K562 (cell line): ENCODE measurements at regions not wholly inside any gene's neighbourhood (a gene's known extent, or its start where the extent isn't known, plus 50 kb on each side); places are given as distances from the start of the nearest gene placed in this dataset.

ENCODE experiments used
- ATAC-seq: fragments of 200-7000 bp; cut with Tn5 transposase; 3 replicates; pipeline ENCODE4 v1.9.1; 2020; ENCODE audit warnings: moderate library complexity
- BruUV-seq: library from RNA; stranded (reverse); fragments of 400-500 nt; replicated peaks from 2 replicates; lab custom pipeline; 2021; lab: Mats Ljungman, UMichigan
- CTCF ChIA-PET: fragments of 300-600 bp; formaldehyde crosslinking; extraction: SDS; loops from one replicate; lab custom pipeline; 2021; ENCODE audit warnings: low intra/inter-chr PET ratio; lab: Yijun Ruan, JAX
- POLR2A ChIA-PET: fragments of 300-600, 350-650 bp; sonication (Branson Sonifier 250); formaldehyde crosslinking; extraction: SDS; loops from one replicate; lab custom pipeline; 2021; ENCODE audit warnings: antibody characterized with exemption, inconsistent platforms; lab: Yijun Ruan, JAX
- DNase-seq, 4 experiments: peaks; one replicate each; pipeline versions ENCODE4 v3.0.0 to v3.0.0-alpha.2; 2011 to 2018; ENCODE audit warnings: low spot score in 3 of 4, mixed read lengths in 3 of 4; ENCODE audit errors: extremely low read depth in 1 of 4
- FAIRE-seq: peaks from 2 replicates; lab custom pipeline; 2011; peaks lifted over from hg19 to GRCh38; lab: Jason Lieb, UNC
- H2AFZ ChIP-seq: 2 replicates; pipeline ENCODE4 v1.6.0; 2011; ENCODE audit warnings: low read depth, low read length, control low read depth, inconsistent platforms
- H3K27ac ChIP-seq: fragments of 200-600 bp; 3 replicates; pipeline ENCODE4 v1.8.0; 2011; ENCODE audit warnings: low read depth, mild to moderate bottlenecking, control low read depth, inconsistent platforms, low read length, moderate library complexity, mixed read lengths; ENCODE audit errors: extremely low read depth
- H3K27me3 ChIP-seq, 2 experiments: fragments of 300-600 bp in 1 of 2; 2 replicates in 1 of 2; 3 replicates in 1 of 2; pipeline versions ENCODE4 v1.6.0 to v1.8.0; 2011; ENCODE audit warnings: inconsistent platforms in 2 of 2, low read length in 2 of 2, mild to moderate bottlenecking in 1 of 2, mixed read lengths in 1 of 2, moderate library complexity in 1 of 2; ENCODE audit not compliant: control insufficient read depth in 2 of 2, insufficient read depth in 2 of 2
- H3K36me3 ChIP-seq: fragments of 300-600 bp; 3 replicates; pipeline ENCODE4 v1.8.0; 2011; ENCODE audit warnings: mild to moderate bottlenecking, low read length, inconsistent platforms; ENCODE audit not compliant: control insufficient read depth, insufficient read depth
- H3K4me1 ChIP-seq, 2 experiments: fragments of 200-600 bp in 1 of 2; replicated peaks in 1 of 2; 2 replicates in 1 of 2; 3 replicates in 1 of 2; pipeline versions ENCODE4 v1.5.1 to v1.8.0; 2011; ENCODE audit warnings: inconsistent platforms in 2 of 2, low read length in 2 of 2, mild to moderate bottlenecking in 1 of 2, mixed read lengths in 1 of 2, moderate library complexity in 1 of 2; ENCODE audit not compliant: control insufficient read depth in 2 of 2, insufficient read depth in 2 of 2
- H3K4me2 ChIP-seq: 2 replicates; pipeline ENCODE4 v1.6.1; 2011; ENCODE audit warnings: low read length, control low read depth, inconsistent platforms, mixed read lengths; ENCODE audit not compliant: insufficient read depth
- H3K4me3 ChIP-seq: fragments of 200-600 bp; sonication (generic), shearing (Covaris generic); 2 replicates; pipeline ENCODE4 v1.5.1; 2016; ENCODE audit warnings: control low read depth, inconsistent platforms
- H3K79me2 ChIP-seq: fragments of 200-600 bp; 3 replicates; pipeline ENCODE4 v1.8.0; 2011; ENCODE audit warnings: low read length, inconsistent platforms; ENCODE audit not compliant: control insufficient read depth, insufficient read depth
- H3K9ac ChIP-seq, 2 experiments: 2 replicates each; pipeline versions ENCODE4 v1.6.0 to v1.6.1; 2011; ENCODE audit warnings: low read depth in 2 of 2, low read length in 2 of 2, control low read depth in 1 of 2, inconsistent platforms in 1 of 2, mild to moderate bottlenecking in 1 of 2, mixed read lengths in 1 of 2; ENCODE audit not compliant: insufficient read depth in 1 of 2
- H3K9me1 ChIP-seq: one replicate; pipeline ENCODE4 v1.6.0; 2011; ENCODE audit warnings: inconsistent platforms, mild to moderate bottlenecking, low read length, moderate library complexity; ENCODE audit not compliant: control insufficient read depth, insufficient read depth
- H3K9me3 ChIP-seq: replicated peaks from 2 replicates; pipeline ENCODE4 v1.5.1; 2011; ENCODE audit warnings: low read depth, low read length, inconsistent platforms; ENCODE audit not compliant: control insufficient read depth, insufficient read depth
- H4K20me1 ChIP-seq: replicated peaks from 2 replicates; pipeline ENCODE4 v1.6.1; 2011; ENCODE audit warnings: low read length, inconsistent platforms, mixed read lengths; ENCODE audit not compliant: control insufficient read depth, insufficient read depth
- C11orf30 ChIP-seq: fragments of 450-650 bp; IDR thresholded peaks from 2 replicates; pipeline ENCODE4 v1.6.1; 2016; ENCODE audit warnings: low read depth, mild to moderate bottlenecking
- EP300 ChIP-seq: IDR thresholded peaks from 2 replicates; pipeline ENCODE4 v1.6.1; 2012; ENCODE audit warnings: low read length, improper control_type of control experiment
- FIP1L1 ChIP-seq: fragments of 200-400 bp; formaldehyde crosslinking; IDR thresholded peaks from 2 replicates; pipeline ENCODE4 v1.6.1; 2018; ENCODE audit warnings: mild to moderate bottlenecking, low read depth, low read length; ENCODE audit not compliant: poor library complexity, severe bottlenecking
- JUND ChIP-seq, 2 experiments: IDR thresholded peaks; 2 replicates in 1 of 2; 3 replicates in 1 of 2; pipeline ENCODE4 v1.6.1; 2011; ENCODE audit warnings: borderline replicate concordance in 2 of 2, low read depth in 2 of 2, low read length in 2 of 2, improper control_type of control experiment in 1 of 2, missing biosample characterization in 1 of 2, missing genetic modification characterization in 1 of 2, missing genetic modification reagents in 1 of 2
- MAFF ChIP-seq: IDR thresholded peaks from 2 replicates; pipeline ENCODE4 v1.6.1; 2012; ENCODE audit warnings: low read length, improper control_type of control experiment
- MAFG ChIP-seq: fragments of 450-650 bp; conservative IDR thresholded peaks from 2 replicates; pipeline ENCODE4 v1.6.1; 2016; ENCODE audit warnings: missing genetic modification characterization, missing compliant biosample characterization
- MAZ ChIP-seq, 2 experiments: fragments of 450-650 bp in 1 of 2; sonication (generic) in 1 of 2; formaldehyde crosslinking; IDR thresholded peaks in 1 of 2; conservative IDR thresholded peaks in 1 of 2; 2 replicates each; pipeline versions ENCODE4 v1.4.0 to v1.5.0; 2020; ENCODE audit warnings: mild to moderate bottlenecking in 1 of 2, missing genetic modification reagents in 1 of 2
- PKNOX1 ChIP-seq: fragments of 450-650 bp; IDR thresholded peaks from 2 replicates; pipeline ENCODE4 v1.6.1; 2016
- SMAD4 ChIP-seq: fragments of 250-450 bp; sonication (Bioruptor Pico); conservative IDR thresholded peaks from 2 replicates; pipeline ENCODE4 v1.8.0; 2021; ENCODE audit warnings: inconsistent platforms, mild to moderate bottlenecking, moderate library complexity
- SMARCA4 ChIP-seq: fragments of 450-650 bp; IDR thresholded peaks from 2 replicates; pipeline ENCODE4 v1.6.1; 2016
- STAT6 ChIP-seq: sonication (generic); formaldehyde crosslinking; IDR thresholded peaks from 2 replicates; pipeline ENCODE4 v1.8.1; 2023; ENCODE audit warnings: mild to moderate bottlenecking, missing genetic modification reagents
- TAF9B ChIP-seq: fragments of 450-650 bp; IDR thresholded peaks from 2 replicates; pipeline ENCODE4 v1.6.1; 2018; ENCODE audit warnings: mild to moderate bottlenecking; ENCODE audit not compliant: partially characterized antibody
- TEAD2 ChIP-seq: fragments of 450-650 bp; IDR thresholded peaks from 2 replicates; pipeline ENCODE4 v1.6.1; 2016; ENCODE audit warnings: missing genetic modification characterization, control low read depth, missing compliant biosample characterization
- ZNF224 ChIP-seq: sonication (generic); formaldehyde crosslinking; IDR thresholded peaks from 2 replicates; pipeline ENCODE4 v1.8.0; 2022; ENCODE audit warnings: mild to moderate bottlenecking, missing genetic modification reagents
- ZNF316 ChIP-seq: fragments of 450-650 bp; IDR thresholded peaks from 2 replicates; pipeline ENCODE4 v1.6.1; 2016
- WGBS: fragments of 100-300 bp; shearing (Covaris generic); methylation state at CpG from one replicate; pipeline ENCODE4 v1.1.6; 2016; ENCODE audit warnings: low coverage, mixed read lengths; ENCODE audit not compliant: insufficient coverage; ENCODE audit errors: missing lambda C conversion rate; 5-methylcytosine and 5-hydroxymethylcytosine counted together
- in situ Hi-C: fragments of 300-500 bp; cut with MboI; formaldehyde crosslinking; loops from 4 replicates; pipeline ENCODE4 v1.15.0; 2018; ENCODE audit warnings: inconsistent platforms, mixed read lengths
- intact Hi-C: fragments of 100-400 bp; cut with micrococcal nuclease; formaldehyde crosslinking; loops from 2 replicates; pipeline ENCODE4 v1.14.2; 2022
- TF ChIP-seq, protein P1 (sequence below), 2 experiments: IDR thresholded peaks; 2 replicates each; pipeline ENCODE4 v1.6.1; 2011; ENCODE audit warnings: borderline replicate concordance in 1 of 2, control low read depth in 1 of 2, low read depth in 1 of 2, low read length in 1 of 2, mild to moderate bottlenecking in 1 of 2, mixed read lengths in 1 of 2, moderate library complexity in 1 of 2; ENCODE audit not compliant: insufficient read depth in 1 of 2, insufficient read length in 1 of 2, poor library complexity in 1 of 2, severe bottlenecking in 1 of 2; ENCODE audit errors: extremely low read depth in 1 of 2

DNA sequence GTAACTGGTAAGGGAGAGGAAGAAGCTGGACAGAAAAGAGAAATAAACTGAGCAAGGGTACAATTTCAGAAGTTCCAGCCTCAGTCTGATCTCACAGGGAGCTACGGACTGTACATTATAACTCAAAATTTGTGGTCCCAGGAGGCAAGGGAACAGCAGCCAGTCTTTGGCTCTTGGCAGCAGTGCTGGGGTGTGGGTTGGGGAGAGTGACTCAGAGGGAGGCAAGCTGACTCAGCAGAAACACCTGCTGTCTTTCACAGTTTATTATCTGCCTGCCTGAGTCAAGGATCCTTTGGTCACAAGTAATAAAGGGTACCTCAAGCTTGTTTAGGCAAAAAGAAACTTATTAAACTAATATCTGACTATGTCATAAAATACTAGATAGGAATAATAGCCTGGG is 73.5 kb upstream of the KIF2B start:
- Histone ChIP-seq H2AFZ (peak overlapping the region; percentile 61), H3K4me1 (peaks cover 2 to 17% of the 10 kb centered on the region in 2 experiments; a peak in 4 of 5 replicates), H4K20me1 (no peaks in the 10 kb centered on the region), H3K4me2 (peak overlapping the region; percentile 56), H3K36me3 (no peaks in the 10 kb centered on the region; the same call in 2 of the 3 replicates), H3K9ac (peak overlapping the region in 1 of 2 experiments; percentile 41; a peak in 2 of 4 replicates), H3K9me3 (no peaks in the 10 kb centered on the region; the same call in 1 of the 2 replicates), H3K79me2 (no peaks in the 10 kb centered on the region), H3K4me3 (no peak overlapping the region; the same call in 1 of the 2 replicates), H3K27ac (peak overlapping the region; percentile 84), H3K27me3 (no peaks in the 10 kb centered on the region), H3K9me1 (no peaks in the 10 kb centered on the region)
- peak; percentile 59 to 88 (median 70) for DNase-seq
- in situ Hi-C loops (no loop called here), intact Hi-C loops (no loop called here)
- peak; percentile 97 for ATAC-seq
- ChIA-PET CTCF (no interaction called here), POLR2A (interaction anchor here (0.5 to 1.1 kb wide), 2 partner anchors 9 to 907 kb away, joined by 3 read pairs; no protein-coding TSS in a partner anchor)
- WGBS = 0% methylated on average over 1 of the region's 1 CpG
- peak; percentile 82 for FAIRE-seq
- no TSS peak for BruUV-seq
- TF ChIP-seq ZNF224 (CRISPR knock-in tag) (no peak), EP300 (peak; percentile 62; the same call in 1 of the 2 replicates), MAFF (peak; percentile 100), C11orf30 (peak; percentile 100), MAZ (CRISPR knock-in tag; conservative IDR thresholded peaks at IDR 0.05 in 1 of 2, IDR thresholded peaks at IDR 0.05 in 1 of 2) (0 out of 4 replicates have a peak, but pooled peaks of 1 of the 2 experiments have one; percentile 20), SMAD4 (CRISPR knock-in tag) (0 out of 2 replicates have a peak, but pooled peaks have one; percentile 31), MAFG (tag) (peak; percentile 99), TEAD2 (tag) (no peak), JUND (IDR thresholded peaks at IDR 0.05; ENCODE audit: borderline replicate concordance, low read depth, low read length) (peak; percentile 96), JUND (tag; IDR thresholded peaks at IDR 0.05; ENCODE audit: borderline replicate concordance, low read depth, low read length) (peak; percentile 93; the same call in 2 of the 3 replicates), ZNF316 (peak; percentile 100), TAF9B (peak; percentile 25), FIP1L1 (no peak), SMARCA4 (peak; percentile 65; the same call in 1 of the 2 replicates), STAT6 (CRISPR knock-in tag) (no peak), PKNOX1 (peak; percentile 71)
- TF ChIP-seq, protein P1, sequence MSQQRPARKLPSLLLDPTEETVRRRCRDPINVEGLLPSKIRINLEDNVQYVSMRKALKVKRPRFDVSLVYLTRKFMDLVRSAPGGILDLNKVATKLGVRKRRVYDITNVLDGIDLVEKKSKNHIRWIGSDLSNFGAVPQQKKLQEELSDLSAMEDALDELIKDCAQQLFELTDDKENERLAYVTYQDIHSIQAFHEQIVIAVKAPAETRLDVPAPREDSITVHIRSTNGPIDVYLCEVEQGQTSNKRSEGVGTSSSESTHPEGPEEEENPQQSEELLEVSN (IDR thresholded peaks at IDR 0.05; ENCODE audit: borderline replicate concordance in 1 of 2, extremely low read depth in 1 of 2, insufficient read depth in 1 of 2, insufficient read length in 1 of 2, low read depth in 1 of 2, low read length in 1 of 2, poor library complexity in 1 of 2, severe bottlenecking in 1 of 2) = no peak
